ENCODE measurements at regions not wholly inside any gene's neighbourhood (a gene's known extent, or its start where the extent isn't known, plus 50 kb on each side); places are given as distances from the start of the nearest gene placed in this dataset.

DNA sequence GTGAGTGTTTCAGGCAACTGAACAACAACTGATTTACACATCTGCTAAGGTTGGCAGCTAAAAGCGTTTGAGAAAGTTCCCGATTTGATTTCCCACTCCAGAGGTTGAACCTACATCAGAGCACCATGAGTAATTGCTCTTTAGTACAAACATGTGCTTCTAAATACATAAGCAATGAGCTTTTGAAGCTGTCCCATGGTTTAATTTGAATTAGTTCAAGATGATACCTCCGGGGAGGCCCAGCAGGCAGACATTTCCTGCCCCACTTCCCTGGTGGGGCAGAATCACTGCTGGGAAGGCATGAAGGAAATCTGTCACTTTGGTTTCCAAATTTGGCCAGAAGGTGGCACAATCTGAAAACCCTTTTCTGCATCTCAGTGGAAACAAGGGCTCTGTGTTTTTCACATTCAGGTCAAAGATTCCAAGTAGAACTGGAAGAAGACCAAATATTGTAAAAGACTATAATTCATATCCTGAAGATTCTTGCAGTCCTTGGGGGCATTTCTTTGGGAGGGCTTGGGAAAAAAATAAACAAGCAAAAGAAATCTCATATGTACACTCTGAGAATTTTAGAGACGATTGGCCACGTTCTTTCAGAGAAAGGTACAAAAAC, 176.2 kb upstream of the FAM20A start:
- no peak for TF ChIP-seq POLR2A (IDR thresholded peaks at IDR 0.05)
- TF ChIP-seq, protein P1, sequence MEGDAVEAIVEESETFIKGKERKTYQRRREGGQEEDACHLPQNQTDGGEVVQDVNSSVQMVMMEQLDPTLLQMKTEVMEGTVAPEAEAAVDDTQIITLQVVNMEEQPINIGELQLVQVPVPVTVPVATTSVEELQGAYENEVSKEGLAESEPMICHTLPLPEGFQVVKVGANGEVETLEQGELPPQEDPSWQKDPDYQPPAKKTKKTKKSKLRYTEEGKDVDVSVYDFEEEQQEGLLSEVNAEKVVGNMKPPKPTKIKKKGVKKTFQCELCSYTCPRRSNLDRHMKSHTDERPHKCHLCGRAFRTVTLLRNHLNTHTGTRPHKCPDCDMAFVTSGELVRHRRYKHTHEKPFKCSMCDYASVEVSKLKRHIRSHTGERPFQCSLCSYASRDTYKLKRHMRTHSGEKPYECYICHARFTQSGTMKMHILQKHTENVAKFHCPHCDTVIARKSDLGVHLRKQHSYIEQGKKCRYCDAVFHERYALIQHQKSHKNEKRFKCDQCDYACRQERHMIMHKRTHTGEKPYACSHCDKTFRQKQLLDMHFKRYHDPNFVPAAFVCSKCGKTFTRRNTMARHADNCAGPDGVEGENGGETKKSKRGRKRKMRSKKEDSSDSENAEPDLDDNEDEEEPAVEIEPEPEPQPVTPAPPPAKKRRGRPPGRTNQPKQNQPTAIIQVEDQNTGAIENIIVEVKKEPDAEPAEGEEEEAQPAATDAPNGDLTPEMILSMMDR (IDR thresholded peaks at IDR 0.05) = peak in 11 of 12 donors; percentile 57 to 76 (median 67)
- peak overlapping the region; percentile 38 to 87 (median 70) for H3K27ac ChIP-seq
- ATAC-seq = peak; percentile 72 to 83 (median 76)
- peak overlapping the region in 1 of 12 donors; percentile 9 for H3K4me3 ChIP-seq
- H3K36me3 ChIP-seq = no peaks in the 10 kb centered on the region
- intact Hi-C loops (cut with DNase I) = loop anchor here (1.0 to 10.0 kb wide), 14 partner anchors 127 to 470 kb away; no protein-coding TSS in a partner anchor
- DNase-seq = peak in 3 of 5 donors; percentile 57 to 67 (median 60)
- no peaks in the 10 kb centered on the region for H3K27me3 ChIP-seq
- WGBS, 4 donors = 28 to 43% (median 35%) methylated on average over 5 of the region's 5 CpGs
- peaks cover 0 to 42% (median 9%) of the 10 kb centered on the region in 12 donors for H3K4me1 ChIP-seq
- H3K9me3 ChIP-seq = peaks cover 0 to 4% (median 0%) of the 10 kb centered on the region in 12 donors

DNA sequence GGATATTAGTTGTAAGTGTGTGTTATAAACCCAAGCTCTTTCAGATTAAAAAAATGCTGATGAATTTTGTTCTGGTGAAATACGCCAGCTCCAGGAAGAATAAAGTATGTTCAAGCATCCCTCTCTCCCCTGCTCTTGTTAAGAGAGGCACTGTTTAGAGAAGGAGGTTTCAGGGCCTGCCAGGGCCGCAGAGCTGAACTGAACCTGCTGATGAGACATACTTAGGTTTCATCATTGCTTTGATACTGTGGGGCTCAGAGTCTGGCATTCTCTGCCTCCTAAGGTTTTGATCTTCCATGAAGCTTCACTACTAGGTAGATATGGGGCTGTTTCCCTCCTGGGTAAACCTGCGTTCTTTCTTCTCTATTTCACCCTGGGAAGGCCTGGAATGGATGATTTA, 175.3 kb upstream of the FAM20A start:
- peak in 1 of 4 donors; percentile 36 for ATAC-seq
- TF ChIP-seq, protein P1 (IDR thresholded peaks at IDR 0.05) = no peak
- TF ChIP-seq POLR2A (IDR thresholded peaks at IDR 0.05) = no peak
- Histone ChIP-seq H3K9me3 (no peaks in the 10 kb centered on the region), H3K36me3 (no peaks in the 10 kb centered on the region), H3K27ac (peak overlapping the region; percentile 38 to 87 (median 70)), H3K27me3 (no peaks in the 10 kb centered on the region), H3K4me3 (no peak overlapping the region), H3K4me1 (peaks cover 0 to 46% (median 11%) of the 10 kb centered on the region in 12 donors)
- 86 to 97% (median 89%) methylated on average over 3 of the region's 3 CpGs for WGBS, 4 donors
- intact Hi-C loops (cut with DNase I) = loop anchor here (2.0 to 10.0 kb wide), 13 partner anchors 128 to 471 kb away; no protein-coding TSS in a partner anchor
- DNase-seq = no peak

DNA sequence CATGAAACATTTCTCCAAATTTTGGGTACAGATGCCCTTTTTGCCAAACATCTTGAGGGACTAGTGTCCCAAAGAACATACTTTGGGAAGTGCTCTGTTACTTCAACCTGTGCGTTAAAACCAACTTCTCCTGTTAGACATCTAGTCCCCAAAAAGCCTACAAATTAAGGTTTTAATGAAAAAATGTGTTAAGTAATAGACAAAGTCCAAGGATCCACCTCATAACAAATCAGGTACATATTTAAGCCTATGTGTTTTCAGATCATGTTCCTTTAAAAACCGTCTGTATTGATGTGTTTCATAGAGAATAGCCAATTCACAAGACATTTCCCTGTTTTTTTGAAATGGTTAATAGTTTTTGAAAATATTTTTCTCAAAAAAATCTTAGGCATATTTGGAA, 174.8 kb upstream of the FAM20A start:
- no peaks in the 10 kb centered on the region for H3K36me3 ChIP-seq
- no peak for TF ChIP-seq POLR2A (IDR thresholded peaks at IDR 0.05)
- TF ChIP-seq, protein P1 (IDR thresholded peaks at IDR 0.05) = no peak
- 91 to 98% (median 95%) methylated on average over 2 of the region's 2 CpGs for WGBS, 4 donors
- no peaks in the 10 kb centered on the region for H3K9me3 ChIP-seq
- DNase-seq (no peak), ATAC-seq (no peak)
- peak overlapping the region; percentile 38 to 87 (median 70) for H3K27ac ChIP-seq
- H3K4me3 ChIP-seq = no peak overlapping the region
- intact Hi-C loops (cut with DNase I) = loop anchor here (2.0 to 10.0 kb wide), 13 partner anchors 129 to 471 kb away; no protein-coding TSS in a partner anchor
- peaks cover 0 to 46% (median 11%) of the 10 kb centered on the region in 12 donors for H3K4me1 ChIP-seq
- H3K27me3 ChIP-seq = no peaks in the 10 kb centered on the region

DNA sequence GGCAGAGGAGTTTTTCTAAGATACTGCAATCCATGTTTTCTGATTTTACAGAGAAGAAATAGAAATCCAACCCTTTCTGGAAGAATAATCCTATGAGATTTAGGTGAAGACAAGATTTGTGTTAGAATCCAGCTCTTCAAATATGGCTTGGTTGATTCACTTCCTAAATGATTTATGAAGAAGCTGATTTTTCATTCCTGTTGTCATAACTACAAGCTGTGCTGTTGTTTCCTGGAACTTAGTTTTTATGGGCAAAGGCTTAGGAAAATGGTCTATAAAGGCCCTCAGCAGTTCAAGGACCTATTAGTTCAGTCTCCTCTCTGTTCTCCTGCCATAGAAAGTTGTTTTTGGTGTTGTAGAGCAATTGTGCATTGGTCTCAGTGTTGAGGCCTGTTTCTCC, 174.2 kb upstream of the FAM20A start:
- H3K36me3 ChIP-seq = no peaks in the 10 kb centered on the region
- H3K9me3 ChIP-seq = no peaks in the 10 kb centered on the region
- TF ChIP-seq, protein P1 (IDR thresholded peaks at IDR 0.05) = no peak
- TF ChIP-seq POLR2A (IDR thresholded peaks at IDR 0.05) = no peak
- no peak for DNase-seq
- H3K4me3 ChIP-seq = no peak overlapping the region
- intact Hi-C loops (cut with DNase I) = loop anchor here in 9 of 10 donors (5.0 to 10.0 kb wide), 11 partner anchors 129 to 472 kb away; no protein-coding TSS in a partner anchor
- H3K27ac ChIP-seq = peak overlapping the region; percentile 16 to 87 (median 55)
- ATAC-seq = peak in 2 of 4 donors; percentile 25 to 58
- H3K4me1 ChIP-seq = peaks cover 0 to 46% (median 11%) of the 10 kb centered on the region in 12 donors
- no peaks in the 10 kb centered on the region for H3K27me3 ChIP-seq

Data from heart left ventricle (tissue), 16 donors.